ENCODE measurements at regions not wholly inside any gene's neighbourhood (a gene's known extent, or its start where the extent isn't known, plus 50 kb on each side); places are given as distances from the start of the nearest gene placed in this dataset.

DNA sequence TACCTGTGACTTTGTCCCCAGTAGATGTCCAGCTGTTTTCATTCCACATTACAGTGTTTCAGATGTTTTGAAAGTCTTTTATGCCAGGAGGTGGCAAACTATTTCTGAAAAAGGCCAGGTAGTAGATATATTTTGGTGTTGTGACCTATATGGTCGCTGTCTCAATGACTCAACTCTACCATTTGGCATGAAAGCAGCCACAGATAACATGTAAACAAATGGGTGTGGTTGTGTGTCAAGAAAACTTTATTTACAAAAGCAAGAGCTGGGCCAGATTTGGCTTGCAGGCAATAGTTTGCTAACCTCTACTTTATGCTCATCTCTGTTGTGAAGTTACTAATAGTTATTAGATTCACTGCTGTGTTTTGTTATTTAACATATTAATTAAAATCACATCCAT, 728.7 kb upstream of the EEF2KMT start:
- TF ChIP-seq CREB5 (CRISPR knock-in tag; IDR thresholded peaks at IDR 0.05; ENCODE audit: low read depth), result no peak
- TF ChIP-seq OSR1 (CRISPR knock-in tag; IDR thresholded peaks at IDR 0.05), result no peak
- TF ChIP-seq SNAI2 (CRISPR knock-in tag; IDR thresholded peaks at IDR 0.05), result no peak
- no peak for TF ChIP-seq CSRNP3 (CRISPR knock-in tag; IDR thresholded peaks at IDR 0.05)
- TF ChIP-seq GLIS3 (CRISPR knock-in tag; IDR thresholded peaks at IDR 0.05), result no peak
- TF ChIP-seq ZNF70 (CRISPR knock-in tag; IDR thresholded peaks at IDR 0.05), result no peak
- no peak for TF ChIP-seq ZNF565 (CRISPR knock-in tag; conservative IDR thresholded peaks at IDR 0.05; ENCODE audit: low read depth)
- no peak for TF ChIP-seq TSHZ2 (CRISPR knock-in tag; IDR thresholded peaks at IDR 0.05)
- TF ChIP-seq TCF4 (CRISPR knock-in tag; IDR thresholded peaks at IDR 0.05; ENCODE audit: borderline replicate concordance), result no peak
- no peak for TF ChIP-seq ISL1 (CRISPR knock-in tag; IDR thresholded peaks at IDR 0.05)
- TF ChIP-seq RARB (CRISPR knock-in tag; IDR thresholded peaks at IDR 0.05), result no peak
- TF ChIP-seq ZFP30 (CRISPR knock-in tag; IDR thresholded peaks at IDR 0.05), result no peak
- no peak for TF ChIP-seq BACH2 (CRISPR knock-in tag; IDR thresholded peaks at IDR 0.05; ENCODE audit: borderline replicate concordance)
- TF ChIP-seq ZFP3 (CRISPR knock-in tag; IDR thresholded peaks at IDR 0.05), result no peak
- no peak for TF ChIP-seq CSDC2 (CRISPR knock-in tag; IDR thresholded peaks at IDR 0.05)
- no peak for TF ChIP-seq PATZ1 (CRISPR knock-in tag; IDR thresholded peaks at IDR 0.05; ENCODE audit: borderline replicate concordance)
- TF ChIP-seq ARNTL (CRISPR knock-in tag; IDR thresholded peaks at IDR 0.05; ENCODE audit: borderline replicate concordance, low read depth), result no peak
- TF ChIP-seq ZNF8 (CRISPR knock-in tag; IDR thresholded peaks at IDR 0.05), result no peak
- ATAC-seq, result no peak

GRCh38 chr16:5820472-5820871, 722.9 kb upstream of the EEF2KMT start:
- TF ChIP-seq RARB (CRISPR knock-in tag; IDR thresholded peaks at IDR 0.05) (no peak), PATZ1 (CRISPR knock-in tag; IDR thresholded peaks at IDR 0.05; ENCODE audit: borderline replicate concordance) (no peak), ZNF70 (CRISPR knock-in tag; IDR thresholded peaks at IDR 0.05) (no peak), PPARA (CRISPR knock-in tag; IDR thresholded peaks at IDR 0.05; ENCODE audit: borderline replicate concordance) (no peak), CREB5 (CRISPR knock-in tag; IDR thresholded peaks at IDR 0.05; ENCODE audit: low read depth) (no peak), ZNF8 (CRISPR knock-in tag; IDR thresholded peaks at IDR 0.05) (no peak), GLIS3 (CRISPR knock-in tag; IDR thresholded peaks at IDR 0.05) (no peak), TCF4 (CRISPR knock-in tag; IDR thresholded peaks at IDR 0.05; ENCODE audit: borderline replicate concordance) (no peak), ZC3H10 (CRISPR knock-in tag; IDR thresholded peaks at IDR 0.05) (no peak), ISL1 (CRISPR knock-in tag; IDR thresholded peaks at IDR 0.05) (no peak), SNAI2 (CRISPR knock-in tag; IDR thresholded peaks at IDR 0.05) (no peak), ARNTL (CRISPR knock-in tag; IDR thresholded peaks at IDR 0.05; ENCODE audit: borderline replicate concordance, low read depth) (no peak), ZFP3 (CRISPR knock-in tag; IDR thresholded peaks at IDR 0.05) (no peak), ZFP30 (CRISPR knock-in tag; IDR thresholded peaks at IDR 0.05) (no peak), OSR1 (CRISPR knock-in tag; IDR thresholded peaks at IDR 0.05) (no peak), CSRNP3 (CRISPR knock-in tag; IDR thresholded peaks at IDR 0.05) (no peak), ESRRG (CRISPR knock-in tag; IDR thresholded peaks at IDR 0.05) (no peak), BACH2 (CRISPR knock-in tag; IDR thresholded peaks at IDR 0.05; ENCODE audit: borderline replicate concordance) (no peak), ZNF565 (CRISPR knock-in tag; conservative IDR thresholded peaks at IDR 0.05; ENCODE audit: low read depth) (no peak), TSHZ2 (CRISPR knock-in tag; IDR thresholded peaks at IDR 0.05) (no peak)
- ATAC-seq, result no peak

All from SK-N-SH treated with all-trans-retinoic acid at 6 μM for 48 hours (cell line).